AG04450 (cell line): ENCODE measurements at regions not wholly inside any gene's neighbourhood (a gene's known extent, or its start where the extent isn't known, plus 50 kb on each side); places are given as distances from the start of the nearest gene placed in this dataset.

Experiments
- CTCF ChIA-PET: fragments of 300-600, 350-600 bp; formaldehyde crosslinking; extraction: SDS; loops from one replicate; lab custom pipeline; 2022; ENCODE audit warnings: antibody characterized with exemption, inconsistent platforms; lab: Charles Lee
- POLR2A ChIA-PET: fragments of 350-600 bp; formaldehyde crosslinking; extraction: SDS; loops from one replicate; lab custom pipeline; 2021; ENCODE audit warnings: antibody characterized with exemption, inconsistent platforms; lab: Yijun Ruan, JAX
- DNase-seq: peaks from one replicate; pipeline ENCODE4 v3.0.0-alpha.2; 2011; ENCODE audit warnings: low read depth, low spot score
- H3K27ac ChIP-seq: one replicate; pipeline ENCODE4 v1.5.1; 2012; ENCODE audit warnings: low read depth, low read length, control low read depth
- H3K27me3 ChIP-seq: one replicate; pipeline ENCODE4 v1.6.0; 2012; ENCODE audit warnings: low read length; ENCODE audit not compliant: control insufficient read depth, insufficient read depth
- H3K4me3 ChIP-seq: 2 replicates; pipeline ENCODE4 v1.5.1; 2011; ENCODE audit warnings: mild to moderate bottlenecking, low read depth, low read length, control low read depth
- H3K9me3 ChIP-seq: 2 replicates; pipeline ENCODE4 v1.5.1; 2012; ENCODE audit warnings: low read length; ENCODE audit not compliant: control insufficient read depth, insufficient read depth
- TF ChIP-seq, protein P1 (sequence below): IDR thresholded peaks from 2 replicates; pipeline ENCODE4 v1.5.1; 2011; ENCODE audit warnings: low read depth, low read length, control low read depth, inconsistent platforms

DNA sequence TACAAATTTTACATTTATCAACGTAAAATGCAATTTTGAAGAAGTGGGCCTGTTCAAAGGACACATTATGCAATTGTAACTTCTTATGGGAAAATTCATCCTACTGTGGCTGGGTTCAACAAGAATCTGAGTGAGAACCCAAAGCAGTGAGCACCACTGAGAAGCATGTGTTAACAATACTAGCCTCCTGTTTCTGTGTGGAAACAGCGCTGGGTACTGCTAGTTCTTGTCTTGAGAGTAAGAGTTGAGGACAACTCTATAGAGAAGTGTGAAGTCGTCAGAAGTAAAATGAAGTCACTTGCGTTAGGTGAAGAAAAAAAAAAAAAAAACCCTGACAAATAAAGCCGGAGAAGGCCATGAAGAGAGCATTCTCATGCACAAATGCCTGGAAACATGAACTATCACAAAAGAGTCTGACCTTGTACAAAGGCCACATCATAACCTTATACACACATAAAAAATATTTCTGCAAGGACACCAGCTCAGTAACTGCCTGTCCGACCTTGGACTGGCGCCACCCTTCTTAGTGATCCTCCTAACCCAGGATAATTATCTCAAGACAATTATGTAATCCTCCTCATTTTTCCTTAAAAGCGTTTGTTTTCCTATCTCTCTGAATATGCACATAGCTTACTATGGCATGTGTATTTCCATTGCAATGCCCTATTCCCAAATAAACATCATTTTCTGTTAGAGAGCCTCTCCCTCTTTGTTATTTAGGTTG, 554.9 kb downstream of the HTR7 start:
- POLR2A ChIA-PET, result no interaction called here
- H3K4me3 ChIP-seq, result no peak overlapping the region
- CTCF ChIA-PET, result no interaction called here

DNA sequence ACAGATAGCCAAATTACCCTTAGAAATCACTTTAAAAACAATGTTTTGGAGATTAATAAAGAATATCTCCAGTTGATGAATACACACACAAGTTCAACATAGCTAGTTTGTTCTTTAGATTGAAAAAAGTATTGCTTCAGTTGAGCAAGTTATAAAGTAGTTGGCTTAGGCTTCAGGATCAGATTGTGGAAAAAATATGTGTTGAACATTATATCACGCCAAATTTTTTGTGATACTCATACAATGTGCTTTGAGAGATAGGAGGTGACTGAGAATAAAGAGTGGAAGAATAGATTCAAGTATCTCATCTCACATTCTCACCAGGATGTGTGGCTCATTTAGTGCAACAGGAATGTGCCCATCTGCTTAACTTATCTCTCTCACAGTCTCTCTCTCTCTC, 553.3 kb downstream of the HTR7 start:
- TF ChIP-seq, protein P1, sequence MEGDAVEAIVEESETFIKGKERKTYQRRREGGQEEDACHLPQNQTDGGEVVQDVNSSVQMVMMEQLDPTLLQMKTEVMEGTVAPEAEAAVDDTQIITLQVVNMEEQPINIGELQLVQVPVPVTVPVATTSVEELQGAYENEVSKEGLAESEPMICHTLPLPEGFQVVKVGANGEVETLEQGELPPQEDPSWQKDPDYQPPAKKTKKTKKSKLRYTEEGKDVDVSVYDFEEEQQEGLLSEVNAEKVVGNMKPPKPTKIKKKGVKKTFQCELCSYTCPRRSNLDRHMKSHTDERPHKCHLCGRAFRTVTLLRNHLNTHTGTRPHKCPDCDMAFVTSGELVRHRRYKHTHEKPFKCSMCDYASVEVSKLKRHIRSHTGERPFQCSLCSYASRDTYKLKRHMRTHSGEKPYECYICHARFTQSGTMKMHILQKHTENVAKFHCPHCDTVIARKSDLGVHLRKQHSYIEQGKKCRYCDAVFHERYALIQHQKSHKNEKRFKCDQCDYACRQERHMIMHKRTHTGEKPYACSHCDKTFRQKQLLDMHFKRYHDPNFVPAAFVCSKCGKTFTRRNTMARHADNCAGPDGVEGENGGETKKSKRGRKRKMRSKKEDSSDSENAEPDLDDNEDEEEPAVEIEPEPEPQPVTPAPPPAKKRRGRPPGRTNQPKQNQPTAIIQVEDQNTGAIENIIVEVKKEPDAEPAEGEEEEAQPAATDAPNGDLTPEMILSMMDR, result no peak
- Histone ChIP-seq H3K9me3 (no peaks in the 10 kb centered on the region), H3K27me3 (no peaks in the 10 kb centered on the region), H3K27ac (no peak overlapping the region), H3K4me3 (no peak overlapping the region)
- POLR2A ChIA-PET, result interaction anchor here (0.7 kb wide), 1 partner anchor 512 kb away, joined by 3 read pairs; no protein-coding TSS in a partner anchor
- CTCF ChIA-PET, result no interaction called here
- DNase-seq, result no peak

More for the DNA sequence above, 554.9 kb downstream of the HTR7 start:
- H3K27ac ChIP-seq, result no peak overlapping the region
- H3K27me3 ChIP-seq, result no peaks in the 10 kb centered on the region
- H3K9me3 ChIP-seq, result no peaks in the 10 kb centered on the region
- no peak for DNase-seq
- TF ChIP-seq, protein P1, result no peak

DNA sequence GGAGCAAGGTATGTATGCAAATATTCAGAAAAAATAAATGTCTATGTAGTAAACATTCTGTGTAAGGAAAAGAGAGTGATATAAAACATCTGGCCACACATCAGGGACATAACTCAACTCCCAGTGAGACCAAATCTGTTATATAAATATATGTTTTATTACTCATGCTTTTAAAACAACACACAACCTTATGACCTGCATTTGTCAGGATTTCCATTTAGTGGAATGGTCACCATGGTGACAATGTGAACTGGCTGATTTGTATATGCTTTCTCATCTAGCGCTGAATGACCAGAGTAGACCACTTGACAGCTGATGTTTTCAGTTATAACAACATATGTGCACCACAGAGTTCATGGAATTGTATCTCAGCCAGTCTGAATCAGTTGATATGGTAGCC, 551.7 kb downstream of the HTR7 start:
- Histone ChIP-seq H3K27me3 (no peaks in the 10 kb centered on the region), H3K9me3 (no peaks in the 10 kb centered on the region), H3K4me3 (no peak overlapping the region), H3K27ac (no peak overlapping the region)
- DNase-seq, result peak; percentile 86
- TF ChIP-seq, protein P1, result no peak
- ChIA-PET CTCF (interaction anchor here (1.8 kb wide), 1 partner anchor 18 kb away, joined by 5 read pairs; no protein-coding TSS in a partner anchor), POLR2A (no interaction called here)

DNA sequence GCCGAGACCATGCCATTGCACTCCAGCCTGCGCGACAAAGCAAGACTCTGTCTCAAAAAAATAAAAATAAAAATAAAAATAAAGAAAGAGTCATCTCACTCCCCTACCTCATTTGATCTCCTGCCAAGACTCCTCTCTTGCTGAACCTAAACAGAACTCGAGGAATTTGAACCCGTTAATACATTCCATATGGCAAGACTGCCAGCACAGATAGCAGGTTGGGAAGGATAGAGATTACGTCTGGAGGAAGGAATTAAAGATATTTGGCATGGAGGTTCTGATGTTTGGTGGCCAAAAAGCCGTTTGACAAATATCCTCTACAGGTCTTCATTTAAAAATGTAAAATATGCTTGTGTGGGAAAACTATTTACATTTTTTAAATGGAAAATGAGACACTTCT, 549.6 kb downstream of the HTR7 start:
- TF ChIP-seq, protein P1, result no peak
- ChIA-PET POLR2A (no interaction called here), CTCF (no interaction called here)
- Histone ChIP-seq H3K27ac (no peak overlapping the region), H3K4me3 (no peak overlapping the region), H3K27me3 (no peaks in the 10 kb centered on the region), H3K9me3 (no peaks in the 10 kb centered on the region)
- DNase-seq, result peak; percentile 16

DNA sequence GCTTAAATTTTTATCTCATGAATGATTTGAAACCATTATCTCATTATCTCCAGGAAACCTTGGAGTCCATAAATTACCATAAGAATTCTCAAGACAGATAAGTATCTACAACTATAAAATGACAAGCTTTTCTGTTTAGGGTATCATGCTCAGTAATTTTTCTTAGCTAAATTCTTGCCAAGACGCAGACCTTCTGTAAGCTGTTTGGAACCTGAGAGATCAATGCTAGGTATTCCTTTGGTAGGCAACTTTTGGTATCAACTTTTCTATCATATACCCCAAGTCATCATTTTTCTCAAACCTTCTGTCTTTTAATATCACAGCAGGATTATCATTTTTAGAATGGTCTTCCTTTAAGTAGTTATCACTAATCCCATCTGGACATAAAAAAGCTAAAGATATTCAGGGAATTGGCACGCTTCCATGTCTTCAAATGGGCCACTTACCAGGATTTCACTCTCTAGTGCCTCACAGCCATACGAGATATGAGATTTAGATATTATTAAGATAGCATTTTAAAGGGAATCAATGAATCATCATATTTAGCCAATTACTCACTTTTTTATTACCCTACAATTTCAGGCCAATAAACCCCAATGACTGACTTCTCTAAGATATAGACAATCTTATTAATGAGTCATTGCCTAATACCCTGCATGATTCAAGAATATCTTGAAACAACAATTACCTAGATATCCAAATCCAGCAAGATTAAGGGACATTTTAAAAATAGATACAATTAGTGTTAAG, 544.1 kb downstream of the HTR7 start:
- Histone ChIP-seq H3K4me3 (no peak overlapping the region), H3K9me3 (no peaks in the 10 kb centered on the region), H3K27me3 (no peaks in the 10 kb centered on the region), H3K27ac (no peak overlapping the region)
- TF ChIP-seq, protein P1, result no peak
- POLR2A ChIA-PET, result no interaction called here
- DNase-seq, result no peak
- CTCF ChIA-PET, result no interaction called here
